HG03571 (cell line): ENCODE measurements at regions not wholly inside any gene's neighbourhood (a gene's known extent, or its start where the extent isn't known, plus 50 kb on each side); places are given as distances from the start of the nearest gene placed in this dataset.

Experiments used
- ATAC-seq: cut with Tn5 transposase; IDR thresholded peaks from one replicate; pipeline ENCODE4 v1.9.1; 2021; ENCODE audit not compliant: unreplicated experiment

- ATAC-seq, result no peak
Measured at GRCh38 chr10:6305401-6306321, 102.9 kb downstream of the PFKFB3 start.

DNA sequence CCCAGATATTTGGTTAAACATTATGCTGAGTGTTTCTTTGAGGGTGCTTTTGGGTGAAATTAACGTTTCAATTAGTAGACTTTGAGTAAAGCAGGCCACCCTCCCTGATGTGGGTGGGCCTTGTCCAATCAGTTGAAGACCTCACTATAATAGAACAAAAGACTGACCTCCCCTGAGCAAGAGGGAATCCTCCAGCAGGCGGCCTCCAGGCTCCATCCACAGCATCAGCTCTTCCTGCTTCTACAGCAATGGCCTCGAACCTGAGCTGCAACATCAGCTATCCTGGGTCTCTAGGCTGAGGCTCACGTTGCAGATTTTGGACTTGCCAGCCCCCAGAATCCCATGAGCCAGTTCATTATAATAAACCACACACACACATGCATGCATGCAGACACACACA, 104.2 kb downstream of the PFKFB3 start:
- no peak for ATAC-seq

- ATAC-seq, result no peak
Measured at GRCh38 chr10:6309816-6310215, 107.1 kb downstream of the PFKFB3 start.

GRCh38 chr10:6310977-6311376, 108.2 kb downstream of the PFKFB3 start:
- no peak for ATAC-seq

- no peak for ATAC-seq
Measured at GRCh38 chr10:6311700-6312330, 109.1 kb downstream of the PFKFB3 start.

DNA sequence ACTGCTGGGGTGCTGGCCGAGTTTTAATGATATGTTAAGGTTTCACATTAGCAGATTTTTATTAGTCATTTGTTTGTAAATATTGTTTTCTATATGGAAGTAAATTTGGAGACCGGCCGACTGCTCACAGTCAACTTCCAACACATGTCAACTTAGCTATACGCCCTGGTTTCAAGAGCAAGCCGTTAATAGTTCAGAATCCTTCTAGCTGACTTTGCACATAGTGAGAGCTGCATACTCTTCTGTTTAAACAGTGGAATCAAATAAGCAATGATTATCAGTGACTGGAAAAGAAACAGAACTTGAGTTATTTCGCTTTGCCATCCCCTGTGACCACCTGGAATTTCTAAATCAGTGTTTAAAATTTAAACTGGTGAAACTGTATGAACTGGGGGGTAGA, 109.9 kb downstream of the PFKFB3 start:
- ATAC-seq, result no peak

DNA sequence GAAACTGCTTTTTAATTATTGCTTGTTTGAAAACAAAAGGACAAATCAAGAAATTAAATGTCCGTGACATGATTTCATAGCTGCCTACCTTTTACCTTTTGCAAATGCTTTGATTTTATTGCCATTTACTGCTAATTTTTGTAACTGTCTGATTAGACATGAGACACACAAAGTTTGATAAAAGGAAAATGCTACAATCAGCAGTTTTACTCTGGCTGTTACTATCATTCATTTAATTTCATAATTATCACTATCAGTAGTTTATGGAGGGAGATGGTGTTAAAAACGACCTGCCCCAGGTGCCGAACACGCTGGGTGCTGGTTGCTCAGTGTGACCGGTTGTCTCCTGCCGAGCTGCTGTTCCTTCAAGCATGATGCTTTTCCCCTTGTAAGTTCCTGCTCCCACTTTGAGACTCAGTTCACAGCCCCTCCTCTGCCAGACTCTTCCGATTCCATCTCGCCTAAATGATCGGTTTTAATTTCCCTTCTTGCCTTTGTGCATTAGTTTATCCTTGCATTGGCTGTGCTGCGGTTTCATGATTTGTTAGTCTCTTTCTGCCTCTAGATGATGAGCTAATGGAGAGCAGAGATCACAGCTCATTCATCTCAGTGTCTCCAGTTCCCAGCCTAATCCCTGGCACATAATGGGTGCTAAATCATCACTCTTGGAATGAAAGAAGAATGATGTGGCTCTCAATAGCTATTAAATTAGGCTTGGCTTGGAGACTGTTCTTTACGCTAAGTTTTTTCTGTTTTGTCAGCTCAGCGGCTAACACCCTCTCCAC, 110.6 kb downstream of the PFKFB3 start:
- ATAC-seq, result no peak

DNA sequence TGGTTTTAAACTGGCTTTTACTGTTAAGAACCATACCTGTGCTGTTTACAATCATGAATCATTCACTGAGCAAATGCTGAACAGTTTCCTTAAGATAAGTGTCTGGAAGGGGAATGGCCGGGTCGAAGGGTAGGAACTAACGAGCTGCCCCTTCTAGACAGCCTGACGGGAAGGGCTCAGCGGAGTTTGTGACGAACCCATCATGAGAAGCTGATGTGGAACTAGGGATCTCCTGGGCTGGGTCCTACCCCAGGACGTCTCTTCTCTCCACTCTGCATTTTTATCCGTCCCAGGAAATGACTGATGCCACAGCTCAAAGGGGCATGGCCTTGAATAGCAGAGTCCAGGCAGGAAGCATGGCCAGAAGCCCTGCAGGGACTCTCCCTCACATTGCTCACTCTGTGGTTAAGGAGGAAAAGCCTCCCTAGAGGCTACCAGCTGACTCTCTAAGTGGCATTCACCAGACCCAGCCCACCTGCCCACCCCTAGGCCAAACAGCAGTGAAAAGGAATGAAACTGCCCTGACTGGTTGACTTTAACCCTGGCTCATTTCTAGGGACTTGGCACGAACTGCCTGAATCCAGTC, 112.0 kb downstream of the PFKFB3 start:
- ATAC-seq, result no peak

DNA sequence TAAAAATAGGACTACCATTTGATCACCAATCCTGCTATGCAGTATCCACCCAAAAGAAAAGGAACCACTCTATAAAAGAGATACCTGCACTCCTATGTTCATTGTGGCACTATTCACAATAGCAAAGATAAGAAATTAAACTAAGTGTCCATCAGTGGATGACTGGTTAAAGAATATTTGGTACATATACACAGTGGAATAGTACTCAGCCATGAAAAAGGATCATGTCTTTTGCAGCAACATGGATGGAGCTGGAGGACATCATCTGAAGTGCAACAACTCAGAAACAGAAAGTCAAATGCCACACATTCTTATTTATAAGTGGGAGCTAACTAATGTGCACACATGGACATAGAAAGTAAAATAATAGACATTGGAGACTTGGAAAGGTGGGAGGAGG, 116.4 kb downstream of the PFKFB3 start:
- ATAC-seq, result no peak

DNA sequence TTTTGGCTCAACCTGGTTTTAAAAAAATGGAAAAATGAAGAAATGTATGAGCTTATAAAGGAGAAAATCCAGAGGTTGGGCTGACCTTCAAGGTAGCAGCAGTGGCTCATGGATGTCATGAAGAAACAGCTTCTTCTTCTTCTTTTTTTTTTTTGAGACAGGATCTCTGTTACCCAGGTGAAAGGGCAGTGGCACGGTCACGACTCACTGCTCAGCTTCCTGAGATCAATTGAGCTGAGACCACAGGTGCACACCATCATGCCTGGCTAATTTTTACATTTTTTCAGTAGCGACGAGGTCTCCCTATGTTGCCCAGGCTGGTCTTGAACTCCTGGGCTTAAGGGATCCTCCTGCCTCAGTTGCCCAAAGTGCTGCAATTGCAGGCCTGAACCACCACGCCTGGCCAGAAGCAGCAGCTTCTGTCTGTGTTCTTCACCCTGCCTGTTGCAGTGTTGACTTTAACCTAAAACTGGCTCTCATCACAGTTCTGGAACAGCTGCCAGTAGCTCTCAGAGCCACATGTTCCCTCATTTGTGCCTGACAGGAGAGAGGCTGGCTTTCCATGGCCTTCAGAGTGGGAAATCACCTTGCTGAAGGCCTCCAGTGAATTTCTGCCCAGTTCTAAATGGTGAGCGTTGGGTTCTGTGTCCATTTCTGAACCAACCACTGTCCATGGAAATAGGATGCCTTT, 117.7 kb downstream of the PFKFB3 start:
- ATAC-seq, result peak; percentile 84

- no peak for ATAC-seq
Measured at GRCh38 chr10:6321880-6322279, 119.1 kb downstream of the PFKFB3 start.

GRCh38 chr10:6322805-6323204, 120.1 kb downstream of the PFKFB3 start:
- ATAC-seq, result no peak

- no peak for ATAC-seq
Measured at GRCh38 chr10:6327961-6328698, 125.4 kb downstream of the PFKFB3 start.

GRCh38 chr10:6328699-6329423, 126.1 kb downstream of the PFKFB3 start:
- no peak for ATAC-seq

DNA sequence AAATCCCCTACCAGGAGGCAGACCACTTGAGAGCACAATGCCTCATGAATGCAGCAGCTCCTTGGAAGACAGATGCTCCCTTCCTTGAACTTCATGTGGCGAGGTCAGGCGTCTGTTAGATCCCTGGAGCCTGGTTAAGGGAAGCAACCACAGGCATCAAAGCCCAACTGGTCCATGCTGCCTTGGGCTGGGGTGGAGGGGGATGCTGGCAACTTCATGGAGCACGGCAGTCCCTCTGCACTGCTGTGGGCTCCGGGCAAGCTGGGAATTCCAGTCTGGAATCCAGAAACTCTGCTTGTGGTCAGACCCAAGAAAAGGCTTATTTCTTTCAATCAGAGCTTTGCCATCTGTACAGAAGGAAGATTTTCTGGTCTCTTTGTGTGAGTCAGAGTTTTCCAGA, 130.4 kb downstream of the PFKFB3 start:
- no peak for ATAC-seq

DNA sequence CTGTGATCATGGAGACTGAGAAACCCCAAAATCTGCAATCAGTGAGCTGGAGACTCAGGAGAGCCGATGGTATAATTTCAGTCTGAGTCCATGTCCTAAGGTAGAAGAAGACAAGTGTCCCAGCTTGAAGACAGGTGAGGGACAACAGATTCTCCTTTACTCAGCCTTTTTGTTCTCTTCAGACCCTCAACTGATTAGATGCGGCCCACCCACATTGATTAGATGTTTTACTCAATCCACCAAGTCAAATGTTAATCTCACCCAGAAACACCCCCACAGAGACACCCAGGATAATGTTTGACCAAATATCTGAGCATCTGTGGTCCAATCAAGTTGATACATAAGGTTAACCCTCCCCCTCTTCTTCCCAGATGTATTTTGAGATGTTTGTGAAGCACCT, 131.2 kb downstream of the PFKFB3 start:
- ATAC-seq, result no peak

DNA sequence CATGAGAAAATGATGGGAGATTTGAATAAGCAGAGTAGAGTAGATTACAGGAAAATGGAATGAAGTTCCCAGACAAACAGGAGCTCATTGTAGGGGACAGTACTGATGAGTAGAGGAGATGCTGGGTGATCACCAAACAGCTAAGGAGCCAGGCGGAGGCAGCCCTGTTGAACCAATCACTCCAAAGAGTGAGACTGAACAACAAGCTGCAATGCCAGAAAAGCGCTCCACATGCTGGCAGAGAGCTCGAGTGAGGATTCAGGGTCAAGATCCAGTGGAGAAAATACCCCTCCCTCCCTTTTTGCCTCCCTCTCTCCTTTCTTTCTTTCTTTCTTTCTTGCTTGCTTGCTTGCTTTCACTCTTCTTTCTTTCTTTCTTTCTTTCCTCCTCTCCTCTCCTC, 133.3 kb downstream of the PFKFB3 start:
- ATAC-seq, result no peak

- no peak for ATAC-seq
Measured at GRCh38 chr10:6337382-6337781, 134.7 kb downstream of the PFKFB3 start.

DNA sequence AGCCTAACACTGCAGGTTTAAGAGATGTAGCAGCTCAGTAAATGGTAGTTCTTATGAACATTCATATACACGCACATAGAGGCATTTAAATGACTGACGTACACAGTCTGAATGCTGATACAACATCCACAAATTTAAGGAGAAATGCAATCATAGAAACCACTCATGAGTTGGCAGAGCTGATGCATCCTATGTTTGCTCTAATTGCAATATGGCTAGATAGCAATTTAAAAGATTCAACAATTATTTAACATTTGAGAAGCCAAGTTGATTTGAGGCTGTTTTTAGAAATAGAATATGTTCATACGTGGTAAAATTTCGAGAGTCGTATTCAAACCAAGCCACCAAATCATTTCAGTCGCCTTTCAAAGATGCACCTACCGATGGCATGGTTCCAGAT, 135.6 kb downstream of the PFKFB3 start:
- no peak for ATAC-seq
